ENCODE measurements at regions not wholly inside any gene's neighbourhood (a gene's known extent, or its start where the extent isn't known, plus 50 kb on each side); places are given as distances from the start of the nearest gene placed in this dataset.
A peak's percentile ranks its signal among the peaks of the same experiment; 100 is the strongest.

- TF ChIP-seq POLR2A (IDR thresholded peaks at IDR 0.05; ENCODE audit: extremely low read depth, insufficient read length) (no peak), CTCF (IDR thresholded peaks at IDR 0.05; ENCODE audit: low read depth, low read length) (no peak), MAX (IDR thresholded peaks at IDR 0.05; ENCODE audit: low read depth, low read length) (no peak)
- no peak overlapping the region for H3K4me3 ChIP-seq (ENCODE audit: low read depth, low read length)
- no peak for DNase-seq (ENCODE audit: low read depth)
Measured at GRCh38 chr6:105816847-105817246, 269.3 kb upstream of the PRDM1 start.

- no peak for DNase-seq (ENCODE audit: low read depth)
- TF ChIP-seq MAX (IDR thresholded peaks at IDR 0.05; ENCODE audit: low read depth, low read length) (no peak), MYC (IDR thresholded peaks at IDR 0.05; ENCODE audit: low read depth, low read length) (no peak)
- no peak overlapping the region for H3K4me3 ChIP-seq (ENCODE audit: low read depth, low read length)
Measured at GRCh38 chr6:105815661-105816555, 270.2 kb upstream of the PRDM1 start.

GRCh38 chr6:105814745-105815536, 271.2 kb upstream of the PRDM1 start:
- TF ChIP-seq MYC (IDR thresholded peaks at IDR 0.05; ENCODE audit: low read depth, low read length) (no peak), MAX (IDR thresholded peaks at IDR 0.05; ENCODE audit: low read depth, low read length) (no peak), POLR2A (IDR thresholded peaks at IDR 0.05; ENCODE audit: extremely low read depth, insufficient read length) (no peak), CTCF (IDR thresholded peaks at IDR 0.05; ENCODE audit: low read depth, low read length) (no peak)
- no peak for DNase-seq (ENCODE audit: low read depth)
- H3K4me3 ChIP-seq (ENCODE audit: low read depth, low read length): no peak overlapping the region

GRCh38 chr6:105810922-105811482, 275.1 kb upstream of the PRDM1 start:
- peak; percentile 28 for DNase-seq (ENCODE audit: low read depth)
- no peak overlapping the region for H3K4me3 ChIP-seq (ENCODE audit: low read depth, low read length)
- TF ChIP-seq POLR2A (IDR thresholded peaks at IDR 0.05; ENCODE audit: extremely low read depth, insufficient read length) (no peak), MAX (IDR thresholded peaks at IDR 0.05; ENCODE audit: low read depth, low read length) (no peak), CTCF (IDR thresholded peaks at IDR 0.05; ENCODE audit: low read depth, low read length) (no peak), MYC (IDR thresholded peaks at IDR 0.05; ENCODE audit: low read depth, low read length) (no peak)

- peak; percentile 25; the same call in 1 of the 2 replicates for TF ChIP-seq MYC (IDR thresholded peaks at IDR 0.05; ENCODE audit: low read depth, low read length)
- TF ChIP-seq MAX (IDR thresholded peaks at IDR 0.05; ENCODE audit: low read depth, low read length): peak; percentile 80
- TF ChIP-seq CTCF (IDR thresholded peaks at IDR 0.05; ENCODE audit: low read depth, low read length): no peak
- TF ChIP-seq POLR2A (IDR thresholded peaks at IDR 0.05; ENCODE audit: extremely low read depth, insufficient read length): no peak
- peak; percentile 98 for DNase-seq (ENCODE audit: low read depth)
- peak overlapping the region; percentile 12 for H3K4me3 ChIP-seq (ENCODE audit: low read depth, low read length)
Measured at GRCh38 chr6:105810105-105810921, 275.8 kb upstream of the PRDM1 start.
